SK-MEL-5 (cell line): ENCODE measurements at regions not wholly inside any gene's neighbourhood (a gene's known extent, or its start where the extent isn't known, plus 50 kb on each side); places are given as distances from the start of the nearest gene placed in this dataset.

Experiments used
- DNase-seq: peaks from one replicate; pipeline ENCODE4 v3.0.0-alpha.2; 2016; ENCODE audit warnings: low read depth, low spot score
- in situ Hi-C: cut with HindIII; loops from 2 replicates; pipeline ENCODE4 v1.10.0; 2016; ENCODE audit warnings: low sequenced_read_pairs, high pct_unique_total_duplicates, low pct_unique_long_range_greater_than_20kb

GRCh38 chr18:55780586-55781071, 192.6 kb upstream of the TCF4 start:
- in situ Hi-C loops, result no loop called here
- no peak for DNase-seq

- DNase-seq, result no peak
- in situ Hi-C loops, result no loop called here
Observed at GRCh38 chr18:55779691-55780585, 191.9 kb upstream of the TCF4 start.

- in situ Hi-C loops, result no loop called here
Observed at GRCh38 chr18:55778788-55779690, 191.0 kb upstream of the TCF4 start.

DNA sequence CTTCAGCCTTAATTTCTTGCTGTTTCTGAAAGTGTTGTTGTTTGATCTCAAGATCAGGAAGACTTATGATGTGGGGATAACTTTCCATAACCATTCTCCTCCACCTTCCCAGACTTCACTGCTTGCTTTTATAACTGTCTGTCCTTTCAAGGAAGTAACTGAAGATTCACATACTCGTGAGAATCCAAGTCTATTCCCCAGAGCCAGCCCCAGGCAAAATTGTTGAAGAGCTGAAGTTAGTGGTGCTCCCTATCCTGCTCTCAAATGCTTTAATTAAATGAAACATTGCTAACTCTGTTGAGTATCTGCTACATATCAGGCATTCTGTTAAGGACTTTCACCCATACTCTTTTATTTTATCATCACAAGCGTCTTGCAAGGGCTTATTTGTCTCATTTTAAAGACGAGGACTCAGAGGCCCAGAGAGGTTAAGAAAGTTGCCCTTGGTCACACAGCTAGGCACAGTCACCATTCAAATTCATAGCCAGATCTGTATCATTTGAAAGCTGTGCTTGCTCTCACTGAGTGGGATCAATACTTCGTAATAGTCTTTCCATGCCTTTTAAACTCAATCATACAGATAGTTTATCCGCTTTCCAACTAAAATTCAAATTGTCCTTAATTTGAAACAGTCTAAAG, 189.8 kb upstream of the TCF4 start:
- in situ Hi-C loops, result no loop called here
- DNase-seq, result peak; percentile 28

More at GRCh38 chr18:55778788-55779690, 191.0 kb upstream of the TCF4 start:
- no peak for DNase-seq

DNA sequence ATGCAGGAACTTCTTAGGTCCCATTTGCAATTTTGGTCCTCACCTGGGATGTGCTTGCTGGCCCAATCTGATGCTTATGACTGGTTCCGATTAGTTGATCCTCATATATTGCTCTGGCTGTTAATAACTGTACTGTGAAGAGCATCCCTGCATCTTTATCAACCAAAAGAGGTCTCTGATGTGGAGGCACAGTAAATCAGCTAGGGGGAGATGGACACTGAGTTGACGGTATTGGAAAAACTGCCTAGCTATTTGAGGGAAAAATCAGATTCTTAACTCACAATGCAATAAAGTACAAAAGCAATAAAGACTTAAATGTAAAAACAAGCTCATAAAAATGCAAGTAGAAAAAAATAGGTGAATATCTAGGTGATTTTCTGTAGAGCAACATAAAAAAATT, 188.0 kb upstream of the TCF4 start:
- DNase-seq, result no peak
- in situ Hi-C loops, result no loop called here

DNA sequence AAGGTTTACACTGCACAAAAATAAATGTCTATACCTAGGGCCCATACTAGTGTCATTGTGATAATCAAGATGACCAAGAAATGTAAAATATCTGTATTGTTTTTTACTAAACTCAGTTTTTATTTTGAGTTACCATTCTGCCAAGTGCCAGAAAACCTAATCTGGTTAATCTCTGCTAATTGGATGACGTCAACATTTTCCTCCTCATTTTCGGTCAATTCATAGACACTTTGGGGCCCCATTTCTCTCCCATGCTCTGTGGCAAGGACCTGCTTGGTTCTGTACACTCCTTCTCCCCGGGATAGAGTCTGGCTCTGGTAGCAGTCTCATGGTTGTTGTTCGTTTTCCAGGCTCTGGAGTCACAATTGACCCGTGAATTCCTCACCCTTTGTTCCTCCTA, 186.5 kb upstream of the TCF4 start:
- no peak for DNase-seq
- in situ Hi-C loops, result no loop called here

- DNase-seq, result no peak
- in situ Hi-C loops, result no loop called here
Observed at GRCh38 chr18:55768255-55768654, 180.3 kb upstream of the TCF4 start.

DNA sequence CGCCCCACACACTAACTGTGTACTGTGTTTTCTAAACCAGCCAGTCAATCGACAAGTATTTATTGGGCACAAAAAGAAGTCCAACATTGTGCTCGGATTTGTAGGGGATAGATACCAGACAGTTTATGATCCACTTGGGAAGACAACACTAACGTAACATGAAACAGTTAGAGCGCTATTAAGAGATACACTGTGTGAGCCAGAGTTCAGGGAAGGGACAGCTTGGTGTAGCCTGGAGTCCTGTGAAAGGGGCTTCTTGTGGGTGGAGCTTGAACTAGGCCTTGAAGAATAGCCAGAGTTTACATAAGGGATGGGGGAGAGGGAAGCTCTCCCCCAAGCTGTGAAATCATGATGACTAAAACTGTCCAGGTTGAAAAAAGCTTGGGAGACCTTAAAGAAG, 176.4 kb upstream of the TCF4 start:
- DNase-seq, result no peak
- in situ Hi-C loops, result no loop called here

DNA sequence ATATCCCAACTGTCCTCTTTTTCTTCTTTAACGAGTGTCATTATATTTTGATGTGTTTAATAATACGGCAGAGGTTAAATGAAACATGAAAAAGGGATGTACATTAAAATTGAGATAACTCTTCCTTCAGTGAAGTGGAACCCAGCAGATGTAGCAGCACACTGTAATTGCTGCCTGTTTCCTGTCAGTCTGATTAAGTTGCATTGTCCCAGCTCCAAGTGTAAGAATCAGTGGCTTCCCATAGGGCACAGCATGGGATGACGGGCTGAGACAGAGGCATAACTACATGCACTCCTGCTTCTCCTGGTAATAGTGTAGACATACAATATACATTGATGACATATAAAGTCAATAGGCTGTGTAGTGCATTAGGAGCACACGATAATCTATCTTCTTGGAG, 175.8 kb upstream of the TCF4 start:
- in situ Hi-C loops, result no loop called here
- DNase-seq, result no peak

DNA sequence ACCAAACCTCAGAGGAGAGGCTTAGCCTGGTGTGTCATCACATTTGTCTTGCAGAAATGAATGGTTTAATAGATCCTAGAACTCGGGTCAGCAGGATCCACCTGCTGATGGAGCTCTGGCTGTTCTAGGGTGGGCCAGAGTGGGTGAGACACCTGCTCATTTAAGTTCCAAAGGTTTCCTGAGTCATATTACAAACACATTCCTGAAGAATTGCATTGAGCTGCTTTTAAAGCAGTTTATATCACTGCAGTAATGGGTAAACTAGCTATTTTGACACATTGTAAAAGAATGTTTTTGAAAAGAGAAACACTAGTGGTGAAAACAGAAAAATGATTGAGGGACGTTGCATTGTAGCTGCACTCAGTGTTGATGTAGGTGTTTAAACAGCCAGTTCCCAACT, 175.3 kb upstream of the TCF4 start:
- no peak for DNase-seq
- in situ Hi-C loops, result no loop called here

DNA sequence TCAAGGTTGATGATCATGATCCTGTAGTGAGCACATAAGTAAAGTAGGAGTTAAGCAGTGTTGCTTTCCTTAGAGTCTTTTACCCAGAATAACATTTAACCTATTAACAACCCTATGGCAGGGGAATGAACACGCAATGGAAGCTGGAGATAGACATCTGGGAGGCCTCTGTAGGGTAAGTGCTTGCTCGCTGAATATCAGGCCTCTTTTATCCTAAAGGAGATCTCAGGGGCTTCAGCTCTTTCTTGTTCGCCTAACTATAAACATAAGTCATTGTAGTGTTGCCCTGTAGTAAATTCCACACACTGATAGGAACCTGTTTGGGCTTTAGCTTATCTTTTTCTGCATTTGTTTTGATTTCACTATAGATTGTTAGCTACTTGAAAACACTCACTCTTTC, 174.4 kb upstream of the TCF4 start:
- in situ Hi-C loops, result no loop called here
- no peak for DNase-seq

DNA sequence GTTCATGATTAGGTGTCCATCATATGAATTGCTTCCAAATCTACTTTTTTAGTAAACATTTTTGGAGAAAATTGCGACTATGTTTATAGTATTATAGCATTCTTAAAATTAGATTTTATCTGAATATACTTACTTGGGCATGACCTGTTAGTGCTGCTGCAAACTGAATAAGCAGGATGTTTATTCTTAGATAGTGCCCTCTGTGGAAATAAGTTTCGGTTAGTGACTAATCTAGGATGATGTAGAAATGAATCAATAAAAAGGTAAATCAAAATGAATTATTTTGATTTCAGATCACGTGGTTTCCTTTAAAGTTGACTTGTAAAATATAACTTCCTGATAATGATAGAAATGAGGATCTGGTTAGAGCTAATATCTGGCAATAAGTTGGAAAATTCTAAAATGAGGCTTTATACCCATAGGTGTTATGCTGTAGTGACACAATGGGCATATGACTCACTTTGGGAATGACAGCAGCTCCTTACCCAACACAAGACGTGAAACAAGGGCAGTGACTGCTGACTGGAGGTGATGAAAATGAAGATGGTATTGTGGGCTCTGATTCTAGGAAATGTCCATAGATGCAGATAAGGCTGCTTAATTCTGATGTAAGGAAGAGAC, 165.8 kb upstream of the TCF4 start:
- in situ Hi-C loops, result no loop called here
- no peak for DNase-seq

GRCh38 chr18:55751476-55751875, 163.5 kb upstream of the TCF4 start:
- in situ Hi-C loops, result no loop called here
- DNase-seq, result no peak

GRCh38 chr18:55748227-55748738, 160.3 kb upstream of the TCF4 start:
- DNase-seq, result no peak
- in situ Hi-C loops, result no loop called here

DNA sequence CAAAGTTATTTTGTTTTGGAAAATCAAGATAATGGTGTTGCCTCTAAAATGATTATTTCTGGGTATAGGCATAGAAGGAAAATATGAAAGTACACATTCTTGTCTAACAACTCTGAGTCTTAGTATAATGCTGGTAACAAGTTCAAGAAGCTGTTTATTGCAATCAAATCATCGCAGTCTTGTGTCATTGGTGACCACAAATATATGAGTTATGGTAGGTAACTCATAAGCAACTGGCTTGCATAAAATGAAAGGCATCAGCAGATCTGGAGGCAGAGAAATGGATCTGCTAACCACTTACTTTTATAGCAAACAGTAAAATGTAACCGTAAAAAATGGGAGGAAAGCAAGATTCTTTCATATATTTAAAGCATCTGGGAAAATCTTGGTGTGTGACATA, 156.2 kb upstream of the TCF4 start:
- DNase-seq, result no peak
- in situ Hi-C loops, result no loop called here

GRCh38 chr18:55743736-55744135, 155.7 kb upstream of the TCF4 start:
- in situ Hi-C loops, result no loop called here

GRCh38 chr18:55743133-55743532, 155.1 kb upstream of the TCF4 start:
- in situ Hi-C loops, result no loop called here
- DNase-seq, result no peak

More at GRCh38 chr18:55743736-55744135, 155.7 kb upstream of the TCF4 start:
- DNase-seq, result no peak
